GM21717 (cell line): ENCODE measurements at regions not wholly inside any gene's neighbourhood (a gene's known extent, or its start where the extent isn't known, plus 50 kb on each side); places are given as distances from the start of the nearest gene placed in this dataset.
"Not testable (repeated sequence)": the region's sequence is repeated elsewhere in the genome, so short reads cannot be mapped to it uniquely, and the experiment has no call there.

Experiments
- ATAC-seq: cut with Tn5 transposase; IDR thresholded peaks from one replicate; pipeline ENCODE4 v1.9.1; 2021; ENCODE audit warnings: mild to moderate bottlenecking, moderate library complexity; ENCODE audit not compliant: unreplicated experiment

- not testable (repeated sequence) for ATAC-seq
Measured at GRCh38 chr9:97182532-97182931, 124.9 kb upstream of the CCDC180 start.

- no peak for ATAC-seq
Measured at GRCh38 chr9:97179616-97180015, 127.8 kb upstream of the CCDC180 start.

- no peak for ATAC-seq
Measured at GRCh38 chr9:97176206-97176605, 131.3 kb upstream of the CCDC180 start.

- not testable (repeated sequence) for ATAC-seq
Measured at GRCh38 chr9:97168174-97168573, 129.2 kb upstream of the CTSV start.

GRCh38 chr9:97166496-97167138, 127.7 kb upstream of the CTSV start:
- ATAC-seq = not testable (repeated sequence)

DNA sequence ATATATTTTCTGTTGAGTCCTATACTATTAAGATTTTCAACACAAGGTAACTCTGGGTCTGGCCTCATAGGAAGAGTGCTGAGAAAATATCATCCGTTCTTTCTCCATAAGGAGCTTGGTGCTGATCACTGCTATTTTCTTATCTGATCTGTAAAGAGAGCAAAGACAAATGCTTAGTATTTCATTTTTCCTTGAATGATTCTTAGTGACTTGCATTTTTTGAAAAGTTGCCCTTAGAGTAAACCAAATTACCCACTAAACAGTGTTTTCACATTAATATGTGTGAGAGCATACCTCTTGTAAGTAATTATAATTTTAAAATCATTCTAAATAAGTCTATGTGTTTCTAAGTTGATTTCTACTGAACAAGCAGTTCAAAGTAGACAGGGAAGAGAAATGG, 121.3 kb upstream of the CTSV start:
- no peak for ATAC-seq

- not testable (repeated sequence) for ATAC-seq
Measured at GRCh38 chr9:97158722-97159121, 119.8 kb upstream of the CTSV start.

DNA sequence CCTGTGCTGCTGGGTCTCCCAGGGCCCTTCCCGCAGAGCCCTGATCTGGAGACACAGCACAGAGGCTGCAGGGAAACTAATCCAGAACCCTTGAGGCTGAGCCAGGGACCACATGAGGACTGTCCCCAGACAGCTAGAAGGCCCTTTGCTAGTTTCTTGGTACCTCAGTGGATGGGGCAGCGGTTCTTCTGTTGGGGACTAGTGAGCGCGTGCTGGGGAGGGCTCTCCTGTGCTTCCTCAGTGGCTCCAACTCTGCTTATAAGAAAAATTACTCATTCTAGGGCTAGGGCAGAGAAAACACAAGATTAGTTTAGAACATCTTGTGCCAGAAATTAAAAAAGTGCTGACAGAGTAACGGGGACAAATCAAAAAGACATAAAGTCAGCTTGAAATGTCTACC, 116.5 kb upstream of the CTSV start:
- ATAC-seq = not testable (repeated sequence)

- ATAC-seq = no peak
Measured at GRCh38 chr9:97153967-97154366, 115.0 kb upstream of the CTSV start.

GRCh38 chr9:97153160-97153559, 114.2 kb upstream of the CTSV start:
- ATAC-seq = not testable (repeated sequence)

DNA sequence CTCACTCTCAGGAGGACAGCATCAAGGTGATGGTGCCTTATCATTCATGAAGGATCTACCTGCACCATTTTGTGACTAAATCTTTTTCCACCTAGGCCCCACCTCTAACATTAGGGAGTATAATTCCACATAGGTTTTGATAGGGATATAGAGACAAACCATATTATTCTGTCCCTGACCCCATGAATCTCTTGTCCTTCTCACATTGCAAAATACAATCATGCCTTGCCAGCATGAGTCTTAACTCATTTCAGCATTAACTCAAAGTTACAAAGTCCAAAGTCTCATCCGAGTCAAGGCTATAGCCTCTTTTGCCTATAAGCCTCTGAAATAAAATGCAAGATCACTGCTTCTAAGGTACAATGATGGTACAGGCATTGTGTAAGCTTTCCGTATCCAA, 111.5 kb upstream of the CTSV start:
- not testable (repeated sequence) for ATAC-seq

GRCh38 chr9:97148428-97148827, 109.5 kb upstream of the CTSV start:
- ATAC-seq = not testable (repeated sequence)

- not testable (repeated sequence) for ATAC-seq
Measured at GRCh38 chr9:97145680-97146079, 106.7 kb upstream of the CTSV start.

GRCh38 chr9:97140566-97140965, 101.6 kb upstream of the CTSV start:
- no peak for ATAC-seq

- no peak for ATAC-seq
Measured at GRCh38 chr9:97136421-97136820, 97.5 kb upstream of the CTSV start.

DNA sequence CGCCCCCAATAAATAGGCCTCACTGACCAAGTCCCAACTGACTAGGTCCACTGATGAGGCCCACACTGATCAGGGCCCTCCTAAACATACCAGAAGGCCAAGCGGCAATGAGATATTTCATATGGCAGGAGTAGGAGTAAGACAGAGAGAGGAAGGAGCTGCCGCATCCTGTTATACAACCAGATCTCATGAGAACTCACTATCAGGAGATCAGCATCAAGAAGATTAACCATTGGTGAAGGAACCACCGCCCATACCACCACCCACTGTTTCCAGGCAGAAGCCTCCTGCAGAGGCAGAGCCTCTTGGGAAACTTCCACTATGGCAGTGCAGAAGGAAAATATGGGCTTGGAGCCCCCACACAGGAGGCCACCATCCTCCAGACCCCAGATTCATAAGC, 95.0 kb upstream of the CTSV start:
- ATAC-seq = not testable (repeated sequence)

DNA sequence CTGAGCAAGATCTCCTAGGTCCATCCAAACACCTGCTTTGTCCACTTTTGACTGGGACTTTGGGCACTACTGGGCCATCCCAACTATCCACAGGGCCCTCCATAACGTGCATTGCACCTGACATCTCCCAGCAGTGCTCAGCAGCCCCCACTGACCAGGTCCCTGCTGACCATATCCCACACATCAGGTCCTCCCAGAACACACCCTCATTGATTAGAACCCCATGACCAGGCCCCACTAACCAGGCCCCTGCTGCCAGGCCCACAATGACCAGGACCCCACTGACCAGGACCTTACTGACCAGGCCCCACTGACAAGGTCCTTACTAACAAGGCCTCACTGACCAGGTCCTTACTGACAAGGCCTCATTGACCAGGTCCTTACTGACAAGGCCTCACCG, 93.9 kb upstream of the CTSV start:
- no peak for ATAC-seq

DNA sequence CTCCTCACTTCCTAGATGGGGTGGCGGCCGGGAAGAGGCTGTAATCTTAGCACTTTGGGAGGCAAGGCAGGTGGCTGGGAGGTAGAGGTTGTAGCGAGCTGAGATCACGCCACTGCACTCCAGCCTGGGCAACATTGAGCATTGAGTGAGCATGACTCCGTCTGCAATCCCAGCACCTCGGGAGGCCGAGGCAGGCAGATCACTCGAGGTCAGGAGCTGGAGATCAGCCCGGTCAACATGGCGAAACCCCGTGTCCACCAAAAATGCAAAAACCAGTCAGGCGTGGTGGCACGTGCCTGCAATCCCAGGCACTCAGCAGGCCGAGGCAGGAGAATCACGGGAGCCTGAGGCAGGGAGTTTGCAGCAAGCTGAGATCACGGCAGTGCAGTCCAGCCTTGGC, 91.9 kb upstream of the CTSV start:
- not testable (repeated sequence) for ATAC-seq

- ATAC-seq = not testable (repeated sequence)
Measured at GRCh38 chr9:97130387-97130786, 91.4 kb upstream of the CTSV start.

- no peak for ATAC-seq
Measured at GRCh38 chr9:97128919-97129318, 90.0 kb upstream of the CTSV start.

DNA sequence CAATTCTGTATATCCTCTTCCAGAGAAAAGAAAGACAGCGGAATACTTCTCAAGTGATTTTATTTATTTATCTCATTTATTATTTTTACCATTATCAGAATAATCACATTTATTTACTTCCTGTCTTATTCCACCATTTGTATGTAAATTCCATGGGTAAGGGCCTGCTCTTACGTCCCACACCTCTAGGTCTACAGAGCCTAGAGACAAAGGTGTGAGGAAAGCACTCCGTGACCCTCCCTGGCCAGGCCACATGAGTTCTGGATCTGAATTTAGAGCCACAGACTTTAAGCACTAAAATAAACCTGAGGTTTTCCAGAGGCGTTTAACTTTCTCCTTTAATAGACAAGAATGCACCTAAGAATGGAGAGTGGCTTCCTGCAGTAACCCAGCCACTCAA, 85.3 kb upstream of the CTSV start:
- no peak for ATAC-seq

DNA sequence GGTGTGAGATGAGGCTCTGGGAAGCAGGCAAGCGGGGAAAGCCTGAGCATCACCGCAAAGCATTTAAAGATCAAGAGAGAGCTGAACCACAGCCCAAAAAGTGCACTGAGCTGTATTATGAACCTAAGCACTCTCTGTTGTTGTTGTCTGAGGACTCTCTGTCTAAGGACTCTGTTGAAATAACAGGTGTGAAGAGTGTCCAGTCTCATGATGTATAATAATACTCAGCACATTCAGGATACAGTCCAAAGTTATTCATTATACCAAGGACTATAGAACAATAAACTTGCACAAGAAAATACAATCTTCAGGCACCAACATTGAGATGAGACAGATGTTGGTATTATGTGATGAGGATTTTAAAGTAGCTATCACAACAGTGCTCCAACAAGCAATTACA, 71.8 kb upstream of the CTSV start:
- ATAC-seq = no peak

DNA sequence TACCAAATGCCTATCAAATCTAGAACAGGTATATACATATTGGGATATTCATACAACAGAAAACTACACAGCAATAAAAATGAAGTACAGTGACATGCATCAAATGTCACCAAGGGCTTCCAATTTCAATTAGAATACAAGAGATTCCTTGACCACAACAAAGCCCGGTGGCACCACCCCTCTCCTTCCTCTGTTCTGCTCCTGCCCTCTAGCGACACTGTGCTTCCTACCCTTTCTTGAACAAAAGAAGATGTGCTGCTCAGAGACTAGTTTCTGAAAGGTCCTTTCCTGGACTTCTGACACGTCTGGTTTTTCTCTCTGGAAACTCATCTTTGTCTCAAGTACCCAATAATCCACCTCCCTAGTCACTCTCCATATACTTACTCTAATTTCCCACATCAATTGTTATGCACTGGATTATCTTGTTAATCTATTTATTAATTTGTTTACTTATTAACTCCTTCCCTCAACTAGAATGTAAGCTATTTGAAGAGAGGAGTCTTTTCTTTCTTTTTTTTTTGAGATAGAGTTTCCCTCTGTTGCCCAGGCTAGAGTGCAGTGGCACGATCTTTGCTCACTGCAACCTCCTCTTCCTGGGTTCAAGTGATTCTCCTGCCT, 70.4 kb upstream of the CTSV start:
- no peak for ATAC-seq
